ENCODE measurements at regions not wholly inside any gene's neighbourhood (a gene's known extent, or its start where the extent isn't known, plus 50 kb on each side); places are given as distances from the start of the nearest gene placed in this dataset.

DNA sequence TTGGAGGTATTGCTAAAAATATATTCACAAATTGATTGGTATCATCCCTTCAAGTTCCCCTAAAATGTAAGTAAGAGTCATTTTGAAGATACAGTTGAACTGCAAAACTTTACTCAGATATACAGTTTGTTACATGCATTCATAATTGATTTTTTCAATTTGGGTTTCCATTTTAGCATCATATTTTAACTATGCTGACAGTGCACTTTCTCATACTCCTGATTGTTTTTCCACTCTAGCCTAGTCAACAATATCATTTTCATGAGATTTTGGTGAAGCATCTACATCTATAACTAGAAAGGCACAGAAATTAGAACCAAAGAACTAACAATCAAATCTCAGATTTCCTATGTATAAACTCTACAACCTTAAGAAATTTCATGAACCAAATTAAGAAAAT is 2850.4 kb upstream of the PCDH20 start:
- Histone ChIP-seq H3K27ac (no peak overlapping the region), H3K27me3 (no peaks in the 10 kb centered on the region), H3K36me3 (no peaks in the 10 kb centered on the region), H3K4me3 (no peak overlapping the region), H3K4me1 (ENCODE audit: insufficient read depth) (no peaks in the 10 kb centered on the region), H3K9me3 (no peaks in the 10 kb centered on the region)
- DNase-seq, result no peak
- TF ChIP-seq POLR2A (IDR thresholded peaks at IDR 0.05) (no peak), EP300 (IDR thresholded peaks at IDR 0.05) (no peak)
- TF ChIP-seq, protein P1, sequence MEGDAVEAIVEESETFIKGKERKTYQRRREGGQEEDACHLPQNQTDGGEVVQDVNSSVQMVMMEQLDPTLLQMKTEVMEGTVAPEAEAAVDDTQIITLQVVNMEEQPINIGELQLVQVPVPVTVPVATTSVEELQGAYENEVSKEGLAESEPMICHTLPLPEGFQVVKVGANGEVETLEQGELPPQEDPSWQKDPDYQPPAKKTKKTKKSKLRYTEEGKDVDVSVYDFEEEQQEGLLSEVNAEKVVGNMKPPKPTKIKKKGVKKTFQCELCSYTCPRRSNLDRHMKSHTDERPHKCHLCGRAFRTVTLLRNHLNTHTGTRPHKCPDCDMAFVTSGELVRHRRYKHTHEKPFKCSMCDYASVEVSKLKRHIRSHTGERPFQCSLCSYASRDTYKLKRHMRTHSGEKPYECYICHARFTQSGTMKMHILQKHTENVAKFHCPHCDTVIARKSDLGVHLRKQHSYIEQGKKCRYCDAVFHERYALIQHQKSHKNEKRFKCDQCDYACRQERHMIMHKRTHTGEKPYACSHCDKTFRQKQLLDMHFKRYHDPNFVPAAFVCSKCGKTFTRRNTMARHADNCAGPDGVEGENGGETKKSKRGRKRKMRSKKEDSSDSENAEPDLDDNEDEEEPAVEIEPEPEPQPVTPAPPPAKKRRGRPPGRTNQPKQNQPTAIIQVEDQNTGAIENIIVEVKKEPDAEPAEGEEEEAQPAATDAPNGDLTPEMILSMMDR (IDR thresholded peaks at IDR 0.05), result no peak
- intact Hi-C loops (cut with DNase I), result no loop called here

DNA sequence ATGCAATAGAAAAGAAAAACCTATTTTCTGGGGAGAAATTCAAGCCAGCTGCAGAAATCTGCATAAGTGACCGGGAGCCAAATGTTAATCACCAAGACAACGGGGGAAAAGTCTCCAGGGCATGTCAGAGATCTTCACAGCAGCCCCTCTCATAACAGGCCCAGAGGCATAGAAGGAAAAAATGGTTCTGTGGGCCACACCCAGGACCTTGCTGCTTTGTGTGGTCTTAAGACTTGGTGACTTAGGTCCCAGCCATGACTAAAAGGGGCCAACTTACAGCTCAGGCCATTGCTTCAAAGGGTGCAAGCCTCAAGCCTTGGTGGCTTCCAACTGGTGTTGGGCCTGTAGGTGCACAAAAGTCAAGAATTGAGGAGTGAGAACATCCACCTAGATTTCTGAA is 2847.6 kb upstream of the PCDH20 start:
- WGBS, 3 donors, result 69 to 86% (median 81%) methylated on average over 2 of the region's 2 CpGs
- no peak for DNase-seq
- intact Hi-C loops (cut with DNase I), result no loop called here
- H3K9me3 ChIP-seq, result no peaks in the 10 kb centered on the region
- H3K4me1 ChIP-seq (ENCODE audit: insufficient read depth), result no peaks in the 10 kb centered on the region
- H3K27ac ChIP-seq, result no peak overlapping the region
- TF ChIP-seq POLR2A (IDR thresholded peaks at IDR 0.05) (no peak), EP300 (IDR thresholded peaks at IDR 0.05) (no peak)
- TF ChIP-seq, protein P1 (IDR thresholded peaks at IDR 0.05), result no peak
- H3K36me3 ChIP-seq, result no peaks in the 10 kb centered on the region
- H3K4me3 ChIP-seq, result no peak overlapping the region
- no peaks in the 10 kb centered on the region for H3K27me3 ChIP-seq

DNA sequence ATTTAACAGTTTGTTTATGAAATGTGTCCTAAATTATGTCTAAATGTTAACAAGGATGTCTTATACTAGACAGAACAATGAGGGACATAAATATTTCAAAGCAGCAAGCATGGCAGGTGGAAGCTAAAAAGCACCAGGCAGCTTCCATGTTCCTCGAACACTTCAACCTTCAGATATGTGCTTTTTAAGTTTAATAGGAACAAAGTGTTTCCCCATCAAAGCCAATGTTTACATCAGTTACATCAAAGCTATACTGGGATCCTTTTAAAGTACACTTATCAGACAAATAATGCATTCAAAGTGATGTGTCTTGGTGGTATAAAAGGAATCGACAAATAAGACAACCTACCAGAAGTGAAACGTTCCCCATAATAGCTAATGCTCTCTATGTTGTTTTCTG is 2841.1 kb upstream of the PCDH20 start:
- WGBS, 3 donors, result 66 to 78% (median 71%) methylated on average over 3 of the region's 3 CpGs
- TF ChIP-seq, protein P1 (IDR thresholded peaks at IDR 0.05), result no peak
- no peak for DNase-seq
- Histone ChIP-seq H3K4me1 (ENCODE audit: insufficient read depth) (no peaks in the 10 kb centered on the region), H3K27ac (no peak overlapping the region), H3K27me3 (no peaks in the 10 kb centered on the region), H3K4me3 (no peak overlapping the region), H3K9me3 (no peaks in the 10 kb centered on the region), H3K36me3 (no peaks in the 10 kb centered on the region)
- intact Hi-C loops (cut with DNase I), result no loop called here

DNA sequence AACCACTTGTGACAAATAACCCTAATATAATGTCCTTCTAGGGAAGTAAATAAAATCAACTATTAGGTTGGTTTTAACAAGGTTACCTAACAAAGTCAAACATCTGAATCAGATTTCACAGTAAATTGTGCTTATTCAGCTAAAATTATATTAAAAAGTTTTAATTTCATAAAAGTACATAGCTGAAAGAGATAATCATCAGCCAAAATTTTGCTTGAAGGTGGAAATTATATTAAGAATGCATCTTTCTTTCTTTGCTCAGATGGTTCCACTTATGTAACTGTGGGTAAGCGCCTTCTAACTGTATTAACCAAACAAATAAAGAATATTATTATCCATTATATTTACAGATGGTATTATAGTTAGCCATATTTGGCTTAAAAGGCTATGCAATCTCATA is 2840.3 kb upstream of the PCDH20 start:
- no peaks in the 10 kb centered on the region for H3K36me3 ChIP-seq
- H3K27ac ChIP-seq, result no peak overlapping the region
- TF ChIP-seq, protein P1 (IDR thresholded peaks at IDR 0.05), result no peak
- no peak for DNase-seq
- no peaks in the 10 kb centered on the region for H3K27me3 ChIP-seq
- no peak overlapping the region for H3K4me3 ChIP-seq
- 85 to 94% (median 89%) methylated on average over 1 of the region's 1 CpG for WGBS, 3 donors
- intact Hi-C loops (cut with DNase I), result no loop called here
- no peaks in the 10 kb centered on the region for H3K4me1 ChIP-seq (ENCODE audit: insufficient read depth)
- no peaks in the 10 kb centered on the region for H3K9me3 ChIP-seq

All from ovary (tissue), 7 donors.